ENCODE measurements at regions not wholly inside any gene's neighbourhood (a gene's known extent, or its start where the extent isn't known, plus 50 kb on each side); places are given as distances from the start of the nearest gene placed in this dataset.

GRCh38 chr3:18650731-18651130 lies 225.6 kb upstream of the SATB1 start:
- H3K27ac ChIP-seq: no peak overlapping the region
- H3K36me3 ChIP-seq: no peaks in the 10 kb centered on the region
- H3K27me3 ChIP-seq (ENCODE audit: insufficient read depth, low read depth, severe bottlenecking): no peaks in the 10 kb centered on the region
- H3K4me3 ChIP-seq (ENCODE audit: low read depth, low read length): no peak overlapping the region
- no peak for TF ChIP-seq CTCF (IDR thresholded peaks at IDR 0.05; ENCODE audit: low read depth, low read length)
- no peaks in the 10 kb centered on the region for H3K9me3 ChIP-seq (ENCODE audit: severe bottlenecking)
- DNase-seq: no peak

- Histone ChIP-seq H3K27ac (no peak overlapping the region), H3K27me3 (ENCODE audit: insufficient read depth, low read depth, severe bottlenecking) (no peaks in the 10 kb centered on the region), H3K4me3 (ENCODE audit: low read depth, low read length) (no peak overlapping the region), H3K36me3 (no peaks in the 10 kb centered on the region), H3K9me3 (ENCODE audit: severe bottlenecking) (no peaks in the 10 kb centered on the region)
- no peak for TF ChIP-seq CTCF (IDR thresholded peaks at IDR 0.05; ENCODE audit: low read depth, low read length)
- no peak for DNase-seq
These were observed 224.7 kb upstream of the SATB1 start for GRCh38 chr3:18649666-18650363.

GRCh38 chr3:18648868-18649462 lies 223.8 kb upstream of the SATB1 start:
- H3K27me3 ChIP-seq (ENCODE audit: insufficient read depth, low read depth, severe bottlenecking): no peaks in the 10 kb centered on the region
- no peak overlapping the region for H3K4me3 ChIP-seq (ENCODE audit: low read depth, low read length)
- H3K27ac ChIP-seq: no peak overlapping the region
- H3K9me3 ChIP-seq (ENCODE audit: severe bottlenecking): no peaks in the 10 kb centered on the region
- TF ChIP-seq CTCF (IDR thresholded peaks at IDR 0.05; ENCODE audit: low read depth, low read length): no peak
- no peaks in the 10 kb centered on the region for H3K36me3 ChIP-seq
- no peak for DNase-seq

GRCh38 chr3:18648159-18648558 lies 223.0 kb upstream of the SATB1 start:
- H3K27me3 ChIP-seq (ENCODE audit: insufficient read depth, low read depth, severe bottlenecking): no peaks in the 10 kb centered on the region

GRCh38 chr3:18645619-18646018 lies 220.5 kb upstream of the SATB1 start:
- no peak overlapping the region for H3K27ac ChIP-seq
- H3K4me3 ChIP-seq (ENCODE audit: low read depth, low read length): no peak overlapping the region
- no peak for TF ChIP-seq CTCF (IDR thresholded peaks at IDR 0.05; ENCODE audit: low read depth, low read length)
- no peaks in the 10 kb centered on the region for H3K27me3 ChIP-seq (ENCODE audit: insufficient read depth, low read depth, severe bottlenecking)
- no peaks in the 10 kb centered on the region for H3K9me3 ChIP-seq (ENCODE audit: severe bottlenecking)
- H3K36me3 ChIP-seq: no peaks in the 10 kb centered on the region
- no peak for DNase-seq

More at GRCh38 chr3:18648159-18648558, 223.0 kb upstream of the SATB1 start:
- Histone ChIP-seq H3K36me3 (no peaks in the 10 kb centered on the region), H3K27ac (no peak overlapping the region), H3K4me3 (ENCODE audit: low read depth, low read length) (no peak overlapping the region), H3K9me3 (ENCODE audit: severe bottlenecking) (no peaks in the 10 kb centered on the region)
- TF ChIP-seq CTCF (IDR thresholded peaks at IDR 0.05; ENCODE audit: low read depth, low read length): no peak
- no peak for DNase-seq

Data from WERI-Rb-1 (cell line).